Neural progenitor cell (in vitro differentiated cells): ENCODE measurements at regions not wholly inside any gene's neighbourhood (a gene's known extent, or its start where the extent isn't known, plus 50 kb on each side); places are given as distances from the start of the nearest gene placed in this dataset.
"Not testable (repeated sequence)": the region's sequence is repeated elsewhere in the genome, so short reads cannot be mapped to it uniquely, and the experiment has no call there.

ENCODE experiments used
- DNase-seq: peaks from one replicate; pipeline ENCODE4 v3.0.0-alpha.2; 2016; ENCODE audit warnings: low spot score
- H2AFZ ChIP-seq: fragments of 200-600 bp; sonication (generic); replicated peaks from 2 replicates; pipeline ENCODE4 v1.6.1; 2016; ENCODE audit warnings: antibody characterized with exemption
- H3F3A ChIP-seq: fragments of 200-600 bp; sonication (generic); 2 replicates; pipeline ENCODE4 v1.6.1; 2016; ENCODE audit warnings: antibody characterized with exemption, low read depth
- H3K27ac ChIP-seq: fragments of 200-600 bp; sonication (generic); 2 replicates; pipeline ENCODE4 v1.5.1; 2016; ENCODE audit warnings: mild to moderate bottlenecking
- H3K27me3 ChIP-seq: fragments of 200-600 bp; sonication (generic); 2 replicates; pipeline ENCODE4 v1.6.1; 2016; ENCODE audit warnings: mild to moderate bottlenecking, moderate library complexity
- H3K36me3 ChIP-seq: fragments of 200-600 bp; sonication (generic); 2 replicates; pipeline ENCODE4 v1.5.1; 2016
- H3K4me1 ChIP-seq: fragments of 200-600 bp; sonication (generic); 2 replicates; pipeline ENCODE4 v1.6.1; 2016; ENCODE audit warnings: mixed run types
- H3K4me2 ChIP-seq: fragments of 200-600 bp; sonication (generic); 2 replicates; pipeline ENCODE4 v1.6.1; 2016
- H3K4me3 ChIP-seq: fragments of 200-600 bp; sonication (generic); 2 replicates; pipeline ENCODE4 v1.5.1; 2016
- H3K79me2 ChIP-seq: fragments of 200-600 bp; sonication (generic); 2 replicates; pipeline ENCODE4 v1.6.1; 2016; ENCODE audit warnings: low read depth
- H3K9ac ChIP-seq: fragments of 200-600 bp; sonication (generic); 2 replicates; pipeline ENCODE4 v1.6.1; 2016
- H3K9me3 ChIP-seq: fragments of 200-600 bp; sonication (generic); 2 replicates; pipeline ENCODE4 v1.5.1; 2016; ENCODE audit warnings: low read depth
- H4K20me1 ChIP-seq: fragments of 200-600 bp; sonication (generic); 2 replicates; pipeline ENCODE4 v1.6.1; 2016; ENCODE audit warnings: low read depth
- H3K27ac Mint-ChIP-seq: 3 replicates; pipeline ENCODE4 v1.8.0; 2021; ENCODE audit warnings: mixed read lengths
- H3K27me3 Mint-ChIP-seq: 2 replicates; pipeline ENCODE4 v1.8.0; 2022; ENCODE audit warnings: low read depth, mild to moderate bottlenecking, inconsistent platforms, moderate library complexity, mixed read lengths; ENCODE audit not compliant: insufficient read depth
- H3K36me3 Mint-ChIP-seq: 3 replicates; pipeline ENCODE4 v1.8.0; 2021; ENCODE audit warnings: mixed read lengths
- H3K4me1 Mint-ChIP-seq: 3 replicates; pipeline ENCODE4 v1.8.0; 2021; ENCODE audit warnings: mixed read lengths
- H3K4me3 Mint-ChIP-seq: 3 replicates; pipeline ENCODE4 v1.8.0; 2021; ENCODE audit warnings: mild to moderate bottlenecking, moderate library complexity, mixed read lengths
- H3K9me3 Mint-ChIP-seq: 3 replicates; pipeline ENCODE4 v1.8.0; 2020; ENCODE audit warnings: mixed read lengths
- CTCF ChIP-seq: fragments of 200-600 bp; sonication (generic); IDR thresholded peaks from 2 replicates; pipeline ENCODE4 v1.5.1; 2017; ENCODE audit warnings: antibody characterized with exemption, mild to moderate bottlenecking
- EZH2 ChIP-seq: fragments of 200-600 bp; sonication (generic); IDR thresholded peaks from 2 replicates; pipeline ENCODE4 v1.6.1; 2017; ENCODE audit warnings: antibody characterized with exemption, mild to moderate bottlenecking, moderate library complexity
- EZH2phosphoT487 ChIP-seq: fragments of 200-600 bp; sonication (generic); IDR thresholded peaks from 2 replicates; pipeline ENCODE4 v1.6.1; 2017; ENCODE audit warnings: antibody characterized with exemption

DNA sequence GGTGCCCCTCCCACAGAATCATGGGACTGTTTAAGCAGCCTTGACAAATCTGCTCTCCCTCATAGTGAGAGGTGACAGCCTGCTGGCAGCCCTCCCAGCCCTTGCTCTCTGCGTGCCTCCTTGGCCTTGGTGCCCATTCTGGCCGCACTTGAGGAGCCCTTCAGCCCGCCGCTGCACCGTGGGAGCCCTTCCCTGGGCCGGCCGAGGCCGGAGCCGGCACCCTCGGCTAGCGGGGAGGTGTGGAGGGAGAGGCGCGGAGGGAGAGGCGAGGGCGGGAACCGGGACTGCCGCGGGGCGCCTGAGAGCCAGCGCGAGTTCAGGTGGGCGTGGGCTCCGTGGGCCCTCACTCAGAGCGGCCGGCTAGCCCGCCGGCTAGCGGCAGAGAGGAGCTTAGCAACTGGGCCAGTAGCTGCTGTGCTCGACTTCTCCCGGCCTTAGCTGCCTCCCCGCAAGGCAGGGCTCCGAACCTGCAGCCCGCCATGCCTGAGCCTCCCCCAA lies 125.9 kb upstream of the MYO10 start:
- TF ChIP-seq EZH2 = no peak
- TF ChIP-seq EZH2phosphoT487 = no peak
- no peak for TF ChIP-seq CTCF
- Mint-ChIP-seq H3K27me3 (peaks cover 16% of the 10 kb centered on the region), H3K4me3 (no peak overlapping the region), H3K9me3 (peaks cover 4% of the 10 kb centered on the region), H3K4me1 (peaks cover 6% of the 10 kb centered on the region), H3K36me3 (no peaks in the 10 kb centered on the region), H3K27ac (no peak overlapping the region)
- Histone ChIP-seq H2AFZ (no peak overlapping the region), H3K79me2 (no peaks in the 10 kb centered on the region), H3K9me3 (no peaks in the 10 kb centered on the region), H3K27ac (no peak overlapping the region), H4K20me1 (no peaks in the 10 kb centered on the region), H3K4me3 (no peak overlapping the region), H3K27me3 (no peaks in the 10 kb centered on the region), H3K36me3 (no peaks in the 10 kb centered on the region), H3K4me1 (no peaks in the 10 kb centered on the region), H3K9ac (no peak overlapping the region), H3F3A (no peaks in the 10 kb centered on the region), H3K4me2 (no peak overlapping the region)
- DNase-seq = no peak

DNA sequence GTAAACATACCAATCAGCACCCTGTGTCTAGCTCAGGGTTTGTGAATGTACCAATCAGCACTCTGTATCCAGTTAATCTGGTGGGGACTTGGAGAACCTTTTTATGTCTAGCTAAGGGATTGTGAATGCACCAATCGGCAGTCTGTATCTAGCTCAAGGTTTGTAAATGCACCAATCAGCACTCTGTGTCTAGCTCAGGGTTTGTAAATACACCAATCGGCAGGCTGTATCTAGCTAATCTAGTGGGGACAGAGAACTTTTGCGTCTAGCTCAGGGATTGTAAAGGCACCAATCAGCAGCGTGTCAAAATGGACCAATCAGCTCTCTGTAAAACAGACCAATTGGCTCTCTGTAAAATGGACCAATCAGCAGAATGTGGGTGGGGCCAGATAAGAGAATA lies 126.7 kb upstream of the MYO10 start:
- not testable (repeated sequence) for H3K27ac ChIP-seq, H3K9me3 Mint-ChIP-seq, H3K4me1 Mint-ChIP-seq

GRCh38 chr5:17064241-17064640 lies 128.2 kb upstream of the MYO10 start:
- H3K4me2 ChIP-seq = no peak overlapping the region
- TF ChIP-seq CTCF = no peak
- TF ChIP-seq EZH2 = no peak
- no peak for TF ChIP-seq EZH2phosphoT487
- no peaks in the 10 kb centered on the region for H3K27me3 ChIP-seq
- H3K36me3 ChIP-seq = no peaks in the 10 kb centered on the region
- H3K27ac Mint-ChIP-seq = no peak overlapping the region
- no peak overlapping the region for H3K9ac ChIP-seq
- H4K20me1 ChIP-seq = no peaks in the 10 kb centered on the region
- no peaks in the 10 kb centered on the region for H3K36me3 Mint-ChIP-seq
- peaks cover 4% of the 10 kb centered on the region for H3K9me3 Mint-ChIP-seq
- DNase-seq = no peak
- no peaks in the 10 kb centered on the region for H3K4me1 ChIP-seq
- no peaks in the 10 kb centered on the region for H3K4me1 Mint-ChIP-seq
- no peaks in the 10 kb centered on the region for H3K79me2 ChIP-seq
- no peak overlapping the region for H3K4me3 Mint-ChIP-seq
- H3F3A ChIP-seq = no peaks in the 10 kb centered on the region
- H3K4me3 ChIP-seq = no peak overlapping the region
- H2AFZ ChIP-seq = no peak overlapping the region
- no peak overlapping the region for H3K27ac ChIP-seq
- peaks cover 12% of the 10 kb centered on the region for H3K27me3 Mint-ChIP-seq
- no peaks in the 10 kb centered on the region for H3K9me3 ChIP-seq

More for the DNA sequence above, 126.7 kb upstream of the MYO10 start:
- H3K36me3 Mint-ChIP-seq, H3K4me1 ChIP-seq, H4K20me1 ChIP-seq, H3K4me3 ChIP-seq, H3K36me3 ChIP-seq, H3K4me2 ChIP-seq, DNase-seq, H3K27me3 ChIP-seq, H3K9ac ChIP-seq, H3K4me3 Mint-ChIP-seq, H3K9me3 ChIP-seq, H3K79me2 ChIP-seq, H3K27ac Mint-ChIP-seq, H3F3A ChIP-seq, H2AFZ ChIP-seq: not testable (repeated sequence)
- peaks cover 12% of the 10 kb centered on the region for H3K27me3 Mint-ChIP-seq

- TF ChIP-seq CTCF = no peak
- TF ChIP-seq EZH2phosphoT487 = no peak
- H3K4me1 ChIP-seq = no peaks in the 10 kb centered on the region
- H3K27ac ChIP-seq = no peak overlapping the region
- H3K36me3 Mint-ChIP-seq = no peaks in the 10 kb centered on the region
- H2AFZ ChIP-seq = no peak overlapping the region
- H3F3A ChIP-seq = no peaks in the 10 kb centered on the region
- no peak overlapping the region for H3K4me3 Mint-ChIP-seq
- no peak overlapping the region for H3K9ac ChIP-seq
- no peaks in the 10 kb centered on the region for H3K79me2 ChIP-seq
- no peaks in the 10 kb centered on the region for H3K36me3 ChIP-seq
- no peaks in the 10 kb centered on the region for H3K27me3 ChIP-seq
- DNase-seq = no peak
- no peak overlapping the region for H3K4me3 ChIP-seq
- peaks cover 8% of the 10 kb centered on the region for H3K27me3 Mint-ChIP-seq
- no peak overlapping the region for H3K4me2 ChIP-seq
- no peaks in the 10 kb centered on the region for H4K20me1 ChIP-seq
- no peak overlapping the region for H3K27ac Mint-ChIP-seq
- no peaks in the 10 kb centered on the region for H3K9me3 Mint-ChIP-seq
- no peaks in the 10 kb centered on the region for H3K4me1 Mint-ChIP-seq
- no peaks in the 10 kb centered on the region for H3K9me3 ChIP-seq
Observed at GRCh38 chr5:17065458-17065857, 129.4 kb upstream of the MYO10 start.

- not testable (repeated sequence) for H3K4me3 Mint-ChIP-seq, H2AFZ ChIP-seq, H3K36me3 Mint-ChIP-seq, H3K27ac ChIP-seq, H3K36me3 ChIP-seq, H3K4me3 ChIP-seq, H3F3A ChIP-seq, H3K9ac ChIP-seq, H3K27me3 ChIP-seq, H3K27me3 Mint-ChIP-seq, H3K4me1 Mint-ChIP-seq, H4K20me1 ChIP-seq, H3K9me3 ChIP-seq, H3K79me2 ChIP-seq, DNase-seq, H3K4me2 ChIP-seq, H3K4me1 ChIP-seq, H3K9me3 Mint-ChIP-seq
- H3K27ac Mint-ChIP-seq = peak overlapping the region; percentile 30
Observed at GRCh38 chr5:17066026-17066425, 129.9 kb upstream of the MYO10 start.
